ENCODE measurements at regions not wholly inside any gene's neighbourhood (a gene's known extent, or its start where the extent isn't known, plus 50 kb on each side); places are given as distances from the start of the nearest gene placed in this dataset.

- no peak for TF ChIP-seq ZNF326 (CRISPR knock-in tag; IDR thresholded peaks at IDR 0.05; ENCODE audit: borderline replicate concordance)
- TF ChIP-seq ZNF354B (CRISPR knock-in tag; IDR thresholded peaks at IDR 0.05): no peak
- no peak for TF ChIP-seq REPIN1 (CRISPR knock-in tag; IDR thresholded peaks at IDR 0.05; ENCODE audit: borderline replicate concordance, low read depth)
- no peak for TF ChIP-seq MZF1 (CRISPR knock-in tag; IDR thresholded peaks at IDR 0.05; ENCODE audit: borderline replicate concordance)
- no peak for TF ChIP-seq ZZZ3 (CRISPR knock-in tag; IDR thresholded peaks at IDR 0.05; ENCODE audit: borderline replicate concordance)
- TF ChIP-seq DMTF1 (CRISPR knock-in tag; IDR thresholded peaks at IDR 0.05): no peak
- no peak for TF ChIP-seq ZFP90 (CRISPR knock-in tag; IDR thresholded peaks at IDR 0.05; ENCODE audit: borderline replicate concordance)
- peak; percentile 84; the same call in 1 of the 2 replicates for TF ChIP-seq ETV5 (CRISPR knock-in tag; IDR thresholded peaks at IDR 0.05; ENCODE audit: borderline replicate concordance)
- no peak for TF ChIP-seq NONO (IDR thresholded peaks at IDR 0.05)
- no peak for TF ChIP-seq NONO (CRISPR knock-in tag; conservative IDR thresholded peaks at IDR 0.05)
- no peak for TF ChIP-seq SNAPC5 (CRISPR knock-in tag; IDR thresholded peaks at IDR 0.05; ENCODE audit: borderline replicate concordance)
- TF ChIP-seq STAT6 (CRISPR knock-in tag; IDR thresholded peaks at IDR 0.05; ENCODE audit: borderline replicate concordance): no peak
- TF ChIP-seq POGZ (CRISPR knock-in tag; IDR thresholded peaks at IDR 0.05): peak; percentile 18; the same call in 1 of the 2 replicates
- peak; percentile 53; the same call in 1 of the 2 replicates for TF ChIP-seq ZNF556 (CRISPR knock-in tag; IDR thresholded peaks at IDR 0.05; ENCODE audit: borderline replicate concordance)
- TF ChIP-seq ZNF672 (CRISPR knock-in tag; IDR thresholded peaks at IDR 0.05): no peak
- TF ChIP-seq ZBTB2 (CRISPR knock-in tag; IDR thresholded peaks at IDR 0.05; ENCODE audit: low read depth): no peak
- TF ChIP-seq XBP1 (CRISPR knock-in tag; IDR thresholded peaks at IDR 0.05): no peak
- no peak for TF ChIP-seq ZNF232 (CRISPR knock-in tag; IDR thresholded peaks at IDR 0.05; ENCODE audit: borderline replicate concordance)
- no peak for TF ChIP-seq JARID2 (CRISPR knock-in tag; IDR thresholded peaks at IDR 0.05; ENCODE audit: insufficient replicate concordance)
- TF ChIP-seq HNRNPK (IDR thresholded peaks at IDR 0.05; ENCODE audit: low read depth, low read length, poor library complexity, severe bottlenecking): no peak
- no peak for TF ChIP-seq HOXA7 (CRISPR knock-in tag; IDR thresholded peaks at IDR 0.05)
- no peak for TF ChIP-seq ZNF598 (CRISPR knock-in tag; IDR thresholded peaks at IDR 0.05; ENCODE audit: borderline replicate concordance)
- no peak for TF ChIP-seq BRF2 (CRISPR knock-in tag; IDR thresholded peaks at IDR 0.05)
- TF ChIP-seq ZSCAN9 (CRISPR knock-in tag; IDR thresholded peaks at IDR 0.05; ENCODE audit: borderline replicate concordance): no peak
Observed at GRCh38 chr1:228938537-228938901, 203.2 kb downstream of the RHOU start (continued).

All from HepG2 (cell line).